Ovary (tissue), 7 donors: ENCODE measurements at regions not wholly inside any gene's neighbourhood (a gene's known extent, or its start where the extent isn't known, plus 50 kb on each side); places are given as distances from the start of the nearest gene placed in this dataset.

ENCODE experiments used
- DNase-seq, 5 donors: peaks; one replicate each; pipeline ENCODE4 v3.0.0-alpha.2; 2019 to 2020
- H3K27ac ChIP-seq, 2 donors: fragments of 200-600 bp; one replicate each; pipeline versions ENCODE4 v1.5.1 to v1.8.0; 2019 to 2022
- H3K27me3 ChIP-seq: fragments of 200-600 bp; one replicate; pipeline ENCODE4 v1.8.0; 2022
- H3K36me3 ChIP-seq: fragments of 200-600 bp; sonication (generic); one replicate; pipeline ENCODE4 v1.5.1; 2019
- H3K4me1 ChIP-seq: one replicate; pipeline ENCODE4 v1.8.1; 2013; ENCODE audit warnings: mild to moderate bottlenecking, moderate library complexity; ENCODE audit not compliant: insufficient read depth
- H3K4me3 ChIP-seq: fragments of 200-600 bp; sonication (generic); one replicate; pipeline ENCODE4 v1.5.1; 2017
- H3K9me3 ChIP-seq, 2 donors: fragments of 200-600 bp in 1 of 2; sonication (generic) in 1 of 2; one replicate each; pipeline versions ENCODE4 v1.5.1 to v1.8.1; 2013 to 2019; ENCODE audit warnings: mild to moderate bottlenecking in 1 of 2, moderate library complexity in 1 of 2
- CTCF ChIP-seq, 3 donors: fragments of 450-650 bp in 2 of 3; fragments of 200-600 bp in 1 of 3; IDR thresholded peaks; one replicate each; pipeline versions ENCODE4 v1.5.1 to v1.8.0; 2016 to 2022; ENCODE audit warnings: antibody characterized with exemption in 3 of 3, mild to moderate bottlenecking in 1 of 3
- EP300 ChIP-seq: sonication (generic); formaldehyde crosslinking; IDR thresholded peaks from one replicate; pipeline ENCODE4 v1.6.1; 2017; ENCODE audit warnings: antibody characterized with exemption
- POLR2A ChIP-seq: fragments of 450-650 bp; IDR thresholded peaks from one replicate; pipeline ENCODE4 v1.6.1; 2017; ENCODE audit warnings: antibody characterized with exemption, mild to moderate bottlenecking, moderate library complexity
- WGBS, 3 donors: extraction: QIAGEN DNeasy Blood & Tissue Kit in 1 of 3; methylation state at CpG; one replicate each; pipeline versions ENCODE4 v1.1.5 to v1.1.7; 2013 to 2017; 5-methylcytosine and 5-hydroxymethylcytosine counted together
- intact Hi-C, 4 donors: fragments of 100-400 bp; cut with DNase I; formaldehyde crosslinking; loops; one replicate each; pipeline versions ENCODE4 v1.11.0 to v1.15.1; 2022 to 2023
- donor health status: DM: no; HTN: no; CAD: no; lungs with moderate emphysema.
- donor health status: DM: no; HTN: no; CAD: no.
- donor health status: Bipolar disorder and iron deficiency.
- donor health status: DM: no; HTN: no; CAD: no.
- donor health status: DM: yes; HTN: yes; CAD: no.

- intact Hi-C loops, result loop anchor here in 3 of 4 donors (5.0 to 10.0 kb wide), 2 partner anchors 422 to 424 kb away; partner anchors contain the start of gene HMX3 (in 1 of the 3)
- Histone ChIP-seq H3K36me3 (no peaks in the 10 kb centered on the region), H3K27me3 (no peaks in the 10 kb centered on the region), H3K4me3 (no peak overlapping the region), H3K9me3 (no peaks in the 10 kb centered on the region), H3K4me1 (no peaks in the 10 kb centered on the region), H3K27ac (no peak overlapping the region)
- TF ChIP-seq EP300, result no peak
- TF ChIP-seq CTCF (IDR thresholded peaks at IDR 0.05), result no peak
- TF ChIP-seq POLR2A, result no peak
- DNase-seq, result no peak
- whole genome bisulfite sequencing, 3 donors, result 37 to 52% (median 43%) methylated on average over 16 of the region's 16 CpGs
Observed at GRCh38 chr10:123556736-123557135, 109.4 kb upstream of the GPR26 start.

GRCh38 chr10:123557366-123558108 is 108.6 kb upstream of the GPR26 start:
- Histone ChIP-seq H3K36me3 (no peaks in the 10 kb centered on the region), H3K4me1 (no peaks in the 10 kb centered on the region), H3K9me3 (no peaks in the 10 kb centered on the region), H3K27ac (no peak overlapping the region), H3K27me3 (no peaks in the 10 kb centered on the region), H3K4me3 (no peak overlapping the region)
- TF ChIP-seq CTCF (IDR thresholded peaks at IDR 0.05), result no peak
- no peak for TF ChIP-seq EP300
- TF ChIP-seq POLR2A, result no peak
- 53 to 78% (median 57%) methylated on average over 8 of the region's 8 CpGs for WGBS, 3 donors
- intact Hi-C loops, result loop anchor here in 3 of 4 donors (5.0 to 10.0 kb wide), 2 partner anchors 423 to 425 kb away; partner anchors contain the start of gene HMX3 (in 1 of the 3)
- no peak for DNase-seq

GRCh38 chr10:123558651-123559050 is 107.5 kb upstream of the GPR26 start:
- DNase-seq, result no peak
- no peak for TF ChIP-seq CTCF (IDR thresholded peaks at IDR 0.05)
- no peak for TF ChIP-seq EP300
- TF ChIP-seq POLR2A, result no peak
- no peaks in the 10 kb centered on the region for H3K27me3 ChIP-seq
- H3K27ac ChIP-seq, result no peak overlapping the region
- 77 to 79% (median 77%) methylated on average over 17 of the region's 17 CpGs for WGBS, 3 donors
- no peaks in the 10 kb centered on the region for H3K9me3 ChIP-seq
- no peak overlapping the region for H3K4me3 ChIP-seq
- H3K4me1 ChIP-seq, result no peaks in the 10 kb centered on the region
- H3K36me3 ChIP-seq, result no peaks in the 10 kb centered on the region
- intact Hi-C loops, result loop anchor here in 3 of 4 donors (5.0 to 10.0 kb wide), 2 partner anchors 424 to 426 kb away; partner anchors contain the start of gene HMX3 (in 1 of the 3)

GRCh38 chr10:123559066-123559822 is 106.9 kb upstream of the GPR26 start:
- peak; percentile 20 to 77 (median 49) for DNase-seq
- no peaks in the 10 kb centered on the region for H3K4me1 ChIP-seq
- H3K27ac ChIP-seq, result no peak overlapping the region
- TF ChIP-seq CTCF (IDR thresholded peaks at IDR 0.05) (peak; percentile 40 to 76 (median 68)), POLR2A (no peak)
- H3K4me3 ChIP-seq, result no peak overlapping the region
- no peaks in the 10 kb centered on the region for H3K9me3 ChIP-seq
- H3K36me3 ChIP-seq, result no peaks in the 10 kb centered on the region
- H3K27me3 ChIP-seq, result no peaks in the 10 kb centered on the region
- intact Hi-C loops, result loop anchor here in 3 of 4 donors (5.0 to 10.0 kb wide), 2 partner anchors 424 to 427 kb away; partner anchors contain the start of gene HMX3 (in 1 of the 3)
- WGBS, 3 donors, result 48 to 53% (median 51%) methylated on average over 27 to 28 of the region's 28 CpGs
